Effector memory CD4-positive, alpha-beta T cell (primary cell): ENCODE measurements at regions not wholly inside any gene's neighbourhood (a gene's known extent, or its start where the extent isn't known, plus 50 kb on each side); places are given as distances from the start of the nearest gene placed in this dataset.

Experiments
- DNase-seq, 3 donors: peaks; one replicate each; pipeline ENCODE4 v3.0.0-alpha.2; 2020
- H3K27ac ChIP-seq: 2 replicates; pipeline ENCODE4 v1.7.0; 2013; ENCODE audit warnings: mild to moderate bottlenecking, low read length, moderate library complexity; ENCODE audit not compliant: insufficient read depth, poor library complexity, severe bottlenecking
- H3K27me3 ChIP-seq: replicated peaks from 2 replicates; pipeline ENCODE4 v1.7.0; 2013; ENCODE audit warnings: mild to moderate bottlenecking, low read length; ENCODE audit not compliant: insufficient read depth, control insufficient read depth, poor library complexity, severe bottlenecking
- H3K36me3 ChIP-seq: 2 replicates; pipeline ENCODE4 v1.7.0; 2013; ENCODE audit warnings: mild to moderate bottlenecking, low read length, moderate library complexity; ENCODE audit not compliant: control insufficient read depth, insufficient read depth
- H3K4me1 ChIP-seq: 2 replicates; pipeline ENCODE4 v1.7.0; 2013; ENCODE audit warnings: low read length, mild to moderate bottlenecking; ENCODE audit not compliant: control insufficient read depth, insufficient read depth, poor library complexity, severe bottlenecking
- H3K4me3 ChIP-seq: 2 replicates; pipeline ENCODE4 v1.7.0; 2013; ENCODE audit warnings: low read length, low read depth, mild to moderate bottlenecking; ENCODE audit not compliant: insufficient read depth, poor library complexity, severe bottlenecking
- H3K9me3 ChIP-seq: 2 replicates; pipeline ENCODE4 v1.7.0; 2013; ENCODE audit warnings: mild to moderate bottlenecking, low read length, moderate library complexity; ENCODE audit not compliant: control insufficient read depth

DNA sequence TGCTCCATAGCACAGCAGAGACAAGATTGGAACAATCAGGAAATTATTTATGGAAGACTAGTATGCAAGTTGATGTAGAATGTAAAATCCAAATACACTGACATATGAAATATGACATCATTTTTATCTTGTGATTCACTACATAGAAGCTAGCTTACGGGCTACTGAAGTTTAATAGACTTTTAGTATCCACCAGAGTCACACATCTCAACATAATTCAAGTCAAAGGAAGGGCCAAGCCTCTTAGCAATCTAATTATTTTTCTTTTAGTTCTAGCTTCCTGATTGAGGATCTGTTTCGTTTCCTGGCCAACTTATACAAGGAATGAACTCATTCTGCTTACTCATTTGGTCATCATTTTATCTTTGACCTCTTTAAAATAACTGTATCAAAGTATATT, 234.4 kb upstream of the CHRM3 start:
- Histone ChIP-seq H3K4me1 (no peaks in the 10 kb centered on the region), H3K9me3 (no peaks in the 10 kb centered on the region), H3K27me3 (no peaks in the 10 kb centered on the region), H3K4me3 (no peak overlapping the region), H3K27ac (no peak overlapping the region), H3K36me3 (no peaks in the 10 kb centered on the region)
- DNase-seq, result no peak

DNA sequence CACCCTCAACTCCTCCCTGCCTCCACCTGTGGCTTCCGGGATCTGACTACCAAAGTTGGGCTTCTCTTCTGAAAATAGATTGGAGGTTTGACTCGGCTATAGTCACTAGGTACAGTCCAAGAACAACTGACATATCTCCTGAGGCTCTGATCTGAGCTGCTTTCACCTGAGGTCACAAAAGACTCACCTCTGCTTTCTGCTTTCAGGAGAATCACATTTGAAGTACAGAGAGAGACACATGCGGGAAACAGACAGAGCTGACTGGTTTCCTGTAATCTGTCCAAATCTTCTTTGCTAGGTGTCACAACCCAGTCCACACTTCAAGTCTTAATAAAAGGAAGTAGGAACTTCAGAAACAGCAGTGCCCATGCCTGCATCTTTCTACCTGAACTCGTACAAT, 245.4 kb upstream of the CHRM3 start:
- H3K27ac ChIP-seq, result no peak overlapping the region
- no peaks in the 10 kb centered on the region for H3K36me3 ChIP-seq
- no peaks in the 10 kb centered on the region for H3K9me3 ChIP-seq
- DNase-seq, result no peak
- no peaks in the 10 kb centered on the region for H3K27me3 ChIP-seq
- H3K4me3 ChIP-seq, result no peak overlapping the region
- no peaks in the 10 kb centered on the region for H3K4me1 ChIP-seq

DNA sequence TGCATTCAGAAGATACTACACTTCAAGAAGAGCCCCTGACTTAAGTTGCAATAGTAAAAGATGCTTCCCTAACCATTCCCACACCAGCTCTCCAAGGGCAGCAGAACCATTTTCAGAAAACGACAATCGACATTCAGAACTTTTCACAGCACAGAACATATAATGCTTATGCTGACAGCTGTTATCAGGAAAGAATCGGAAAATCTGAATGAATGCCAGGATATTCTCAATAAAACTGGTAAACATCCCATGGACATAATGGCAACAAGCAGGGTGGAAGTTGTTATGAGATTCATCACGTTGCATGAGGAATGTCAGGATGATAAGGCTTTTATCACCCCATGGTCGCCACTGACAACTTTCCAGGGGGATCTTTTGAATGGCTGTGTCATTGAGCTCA, 246.6 kb upstream of the CHRM3 start:
- no peak overlapping the region for H3K4me3 ChIP-seq

DNA sequence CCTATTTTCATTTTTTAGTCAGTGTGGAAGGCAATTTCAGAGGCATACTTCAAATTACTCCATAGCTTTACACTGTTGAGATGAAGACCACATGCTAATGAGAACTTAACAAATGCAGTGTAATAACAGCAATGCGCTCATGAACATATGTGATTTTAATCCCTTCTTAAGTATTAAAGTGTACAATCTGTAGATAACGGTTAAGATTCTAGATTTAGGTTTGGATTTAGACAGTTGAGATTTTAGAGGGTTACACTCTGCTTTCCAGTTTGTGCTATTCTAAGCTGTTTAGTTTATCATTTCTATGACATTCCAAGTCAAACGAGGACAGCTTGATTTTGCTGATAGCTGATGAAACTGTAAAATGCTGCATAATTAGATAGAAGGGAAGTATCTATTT, 257.8 kb upstream of the CHRM3 start:
- H3K4me1 ChIP-seq, result no peaks in the 10 kb centered on the region
- no peak for DNase-seq
- no peak overlapping the region for H3K27ac ChIP-seq
- H3K4me3 ChIP-seq, result no peak overlapping the region
- H3K36me3 ChIP-seq, result no peaks in the 10 kb centered on the region
- no peaks in the 10 kb centered on the region for H3K9me3 ChIP-seq
- H3K27me3 ChIP-seq, result no peaks in the 10 kb centered on the region

More for the DNA sequence above, 246.6 kb upstream of the CHRM3 start:
- Histone ChIP-seq H3K27ac (no peak overlapping the region), H3K36me3 (no peaks in the 10 kb centered on the region), H3K9me3 (no peaks in the 10 kb centered on the region), H3K4me1 (no peaks in the 10 kb centered on the region), H3K27me3 (no peaks in the 10 kb centered on the region)
- no peak for DNase-seq

DNA sequence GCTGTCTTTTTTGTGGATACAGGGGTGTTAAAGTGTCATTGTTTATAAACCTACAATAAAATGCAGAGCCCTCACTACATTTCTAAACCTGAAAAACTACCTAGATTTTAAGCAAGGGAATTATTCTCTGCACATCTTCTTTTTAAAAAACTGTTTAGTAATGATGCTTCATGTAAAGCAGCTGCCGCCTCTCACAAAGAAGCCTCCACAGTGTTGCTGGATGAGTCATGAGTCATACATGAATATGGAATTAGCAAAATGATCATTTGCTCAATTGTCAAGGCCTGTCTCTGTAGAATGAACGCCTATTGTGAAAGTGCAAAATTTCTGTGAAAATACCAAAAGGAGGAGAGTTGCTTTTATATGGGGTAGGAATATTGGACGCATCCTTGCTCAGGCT, 259.5 kb upstream of the CHRM3 start:
- Histone ChIP-seq H3K27ac (no peak overlapping the region), H3K36me3 (no peaks in the 10 kb centered on the region), H3K9me3 (no peaks in the 10 kb centered on the region), H3K27me3 (no peaks in the 10 kb centered on the region), H3K4me3 (no peak overlapping the region), H3K4me1 (no peaks in the 10 kb centered on the region)
- DNase-seq, result no peak

DNA sequence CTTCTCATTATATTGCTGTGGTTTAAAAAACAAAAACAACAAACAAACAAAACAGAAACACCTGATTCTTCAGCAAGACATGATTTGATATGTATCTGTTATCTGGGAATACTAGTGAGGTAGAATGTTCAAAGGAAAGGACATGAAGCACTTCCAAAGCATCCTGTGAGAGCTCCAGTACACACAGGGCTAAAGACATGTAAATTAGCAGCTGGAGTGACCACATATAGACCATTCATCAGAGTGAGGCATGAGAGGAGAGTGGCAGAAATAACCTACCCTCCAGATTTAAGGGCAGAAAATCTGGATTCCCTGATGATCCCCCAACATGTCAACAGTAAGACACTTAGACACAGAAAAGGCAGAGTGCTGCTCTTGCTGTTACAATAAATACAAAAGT, 260.5 kb upstream of the CHRM3 start:
- no peaks in the 10 kb centered on the region for H3K27me3 ChIP-seq
- no peaks in the 10 kb centered on the region for H3K36me3 ChIP-seq
- no peak for DNase-seq
- H3K4me3 ChIP-seq, result no peak overlapping the region
- H3K9me3 ChIP-seq, result no peaks in the 10 kb centered on the region
- no peaks in the 10 kb centered on the region for H3K4me1 ChIP-seq
- H3K27ac ChIP-seq, result no peak overlapping the region

DNA sequence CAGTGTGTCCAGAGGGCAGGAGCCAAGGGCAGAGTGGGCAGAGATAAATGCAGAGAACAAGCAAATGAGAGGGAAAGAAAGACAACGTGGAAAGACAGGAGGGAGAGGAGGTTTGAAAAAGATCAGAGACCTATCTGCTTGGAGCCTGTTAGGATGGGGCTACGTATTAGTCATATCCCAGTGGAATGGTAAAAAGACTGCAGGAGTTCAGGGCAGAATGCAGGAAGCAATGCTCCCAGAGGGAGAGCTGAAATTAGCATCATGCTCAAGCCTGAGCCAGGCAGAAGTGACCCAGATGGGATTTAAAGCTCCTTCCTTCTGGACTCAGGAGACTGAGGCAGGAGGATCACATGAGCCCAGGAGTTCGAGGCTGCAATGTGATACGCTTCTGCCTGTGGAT, 261.3 kb upstream of the CHRM3 start:
- no peaks in the 10 kb centered on the region for H3K36me3 ChIP-seq
- no peaks in the 10 kb centered on the region for H3K9me3 ChIP-seq
- H3K27ac ChIP-seq, result no peak overlapping the region
- no peaks in the 10 kb centered on the region for H3K4me1 ChIP-seq
- no peak overlapping the region for H3K4me3 ChIP-seq
- no peak for DNase-seq
- H3K27me3 ChIP-seq, result no peaks in the 10 kb centered on the region

DNA sequence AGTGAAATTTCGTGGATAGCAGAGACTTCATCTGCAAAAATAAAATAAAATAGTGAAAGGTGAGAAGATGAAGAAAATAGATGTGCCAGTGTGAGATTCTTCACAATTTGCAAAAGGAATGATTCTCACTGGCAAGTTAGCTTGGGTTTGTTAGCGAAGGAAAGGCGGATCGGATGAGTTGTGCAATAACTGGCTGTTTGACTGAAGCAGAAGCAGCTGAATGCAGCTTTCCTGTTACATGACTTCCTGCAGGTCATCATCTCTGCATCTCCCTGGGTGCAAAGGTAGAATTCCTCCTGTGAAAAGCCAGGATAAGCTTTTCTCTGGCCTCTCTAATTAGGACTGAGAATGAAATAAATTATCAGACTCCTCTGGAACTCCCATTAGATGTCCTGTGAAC, 263.1 kb upstream of the CHRM3 start:
- no peaks in the 10 kb centered on the region for H3K27me3 ChIP-seq
- H3K9me3 ChIP-seq, result no peaks in the 10 kb centered on the region
- no peak overlapping the region for H3K4me3 ChIP-seq
- H3K36me3 ChIP-seq, result no peaks in the 10 kb centered on the region
- H3K27ac ChIP-seq, result no peak overlapping the region
- DNase-seq, result no peak
- H3K4me1 ChIP-seq, result no peaks in the 10 kb centered on the region

DNA sequence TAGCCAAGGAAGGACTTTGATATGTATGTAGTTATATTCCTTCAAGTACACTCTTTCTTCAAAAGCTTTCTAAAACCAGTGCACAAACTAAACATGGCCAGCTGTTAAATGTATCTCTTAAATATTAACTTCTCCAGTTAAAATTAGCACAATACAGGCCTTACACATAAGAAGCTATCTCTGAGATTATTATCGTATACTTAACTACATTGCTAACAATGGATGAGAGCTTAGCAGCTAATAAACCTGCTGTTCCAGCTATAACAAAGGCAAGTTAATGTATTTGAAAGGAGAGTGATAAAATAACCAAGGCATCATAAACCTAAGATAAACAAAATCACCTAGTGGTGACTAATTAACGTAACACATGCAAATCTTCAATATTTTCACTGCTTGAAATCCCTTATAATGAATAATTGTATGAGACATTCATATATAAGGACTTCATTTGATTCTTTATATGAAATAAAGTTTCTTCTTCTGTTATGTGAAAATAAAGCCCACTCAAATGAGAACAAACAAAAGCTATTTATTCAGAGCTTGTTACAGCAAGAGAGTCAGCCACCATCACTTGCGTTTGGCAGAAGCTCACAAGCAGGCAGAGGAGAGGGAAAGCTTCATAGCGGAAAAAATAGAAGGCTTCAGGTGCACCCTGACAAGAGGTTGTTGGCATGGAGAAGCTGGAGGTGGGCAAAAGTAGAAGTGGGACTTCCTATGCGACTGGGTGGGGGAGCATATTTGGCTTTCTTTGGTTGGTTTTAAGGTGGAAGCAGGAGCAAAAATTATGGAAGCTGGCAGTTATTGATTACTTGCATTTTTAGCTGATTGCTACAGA, 274.1 kb upstream of the CHRM3 start:
- DNase-seq, result no peak
- H3K9me3 ChIP-seq, result no peaks in the 10 kb centered on the region
- H3K4me1 ChIP-seq, result no peaks in the 10 kb centered on the region
- H3K27me3 ChIP-seq, result no peaks in the 10 kb centered on the region
- no peak overlapping the region for H3K4me3 ChIP-seq
- no peak overlapping the region for H3K27ac ChIP-seq
- H3K36me3 ChIP-seq, result no peaks in the 10 kb centered on the region

DNA sequence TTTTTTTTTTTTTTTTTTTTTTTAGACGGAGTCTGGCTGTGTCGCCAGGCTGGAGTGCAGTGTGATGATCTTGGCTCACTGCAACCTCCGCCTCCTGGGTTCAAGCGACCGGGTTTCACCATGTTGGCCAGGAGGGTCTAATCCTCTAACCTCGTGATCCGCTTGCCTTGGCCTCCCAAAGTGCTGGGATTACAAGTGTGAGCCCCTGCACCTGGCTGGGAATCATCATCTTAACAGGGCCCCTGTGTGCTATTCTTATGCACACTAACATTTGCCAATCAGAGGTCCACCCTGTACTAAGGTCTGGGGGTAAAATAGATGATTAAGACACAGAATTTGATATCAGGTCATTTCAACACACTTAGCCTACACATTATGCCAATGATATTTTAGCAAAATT, 278.7 kb upstream of the CHRM3 start:
- Histone ChIP-seq H3K4me3 (no peak overlapping the region), H3K9me3 (no peaks in the 10 kb centered on the region), H3K36me3 (no peaks in the 10 kb centered on the region), H3K27ac (no peak overlapping the region), H3K4me1 (no peaks in the 10 kb centered on the region), H3K27me3 (no peaks in the 10 kb centered on the region)
- no peak for DNase-seq
